ENCODE measurements at regions not wholly inside any gene's neighbourhood (a gene's known extent, or its start where the extent isn't known, plus 50 kb on each side); places are given as distances from the start of the nearest gene placed in this dataset.

DNA sequence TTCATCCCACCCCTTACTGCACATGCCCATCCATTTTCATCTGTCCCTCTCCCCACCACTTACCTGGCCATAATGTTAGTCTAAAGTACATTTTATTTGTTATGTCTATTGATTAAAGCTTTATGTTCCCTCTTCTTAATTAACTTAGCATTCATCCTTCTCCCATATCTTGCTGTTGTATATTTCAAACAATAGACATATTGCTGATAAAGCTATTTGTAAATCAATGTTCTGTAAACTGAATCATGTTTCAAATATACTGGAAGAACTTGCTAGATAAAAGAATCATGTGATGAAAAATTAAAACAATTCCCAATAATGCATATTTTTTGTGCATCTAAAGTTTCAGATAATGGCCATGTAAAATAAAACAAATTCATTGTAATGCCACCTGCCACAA is 249.2 kb downstream of the IGSF11 start:
- Histone ChIP-seq H2AFZ (ENCODE audit: low read depth) (no peak overlapping the region), H4K20me1 (ENCODE audit: insufficient read depth) (no peaks in the 10 kb centered on the region), H3K4me3 (ENCODE audit: low read depth in 2 of 2, low read length in 1 of 2) (no peak overlapping the region), H3K27me3 (ENCODE audit: insufficient read depth) (no peaks in the 10 kb centered on the region), H3K9me2 (no peaks in the 10 kb centered on the region), H3K9me3 (no peaks in the 10 kb centered on the region), H3K79me2 (ENCODE audit: insufficient read depth) (no peaks in the 10 kb centered on the region), H3K4me1 (ENCODE audit: control insufficient read depth in 1 of 2, insufficient read depth in 2 of 2, low read depth in 1 of 2, low read length in 1 of 2) (no peaks in the 10 kb centered on the region), H3K36me3 (replicated peaks in 1 of 2; ENCODE audit: control insufficient read depth in 1 of 2, insufficient read depth in 2 of 2, low read length in 1 of 2) (no peaks in the 10 kb centered on the region), H3K27ac (ENCODE audit: low read depth in 2 of 2, low read length in 1 of 2) (no peak overlapping the region), H3K9ac (no peak overlapping the region), H3K4me2 (no peak overlapping the region), H3F3A (replicated peaks; ENCODE audit: insufficient read depth) (no peaks in the 10 kb centered on the region)
- ChIA-PET POLR2A (no interaction called here), CTCF (no interaction called here)
- TF ChIP-seq FOXJ3 (CRISPR knock-in tag; IDR thresholded peaks at IDR 0.05) (no peak), MEF2A (IDR thresholded peaks at IDR 0.05; ENCODE audit: borderline replicate concordance, low read depth) (no peak), TAF1 (IDR thresholded peaks at IDR 0.05; ENCODE audit: borderline replicate concordance, low read depth, low read length) (no peak), JUND (IDR thresholded peaks at IDR 0.05) (no peak), EP300 (IDR thresholded peaks at IDR 0.05; ENCODE audit: borderline replicate concordance in 1 of 2, low read depth in 1 of 2, low read length in 1 of 2) (no peak)
- TF ChIP-seq, protein P1, sequence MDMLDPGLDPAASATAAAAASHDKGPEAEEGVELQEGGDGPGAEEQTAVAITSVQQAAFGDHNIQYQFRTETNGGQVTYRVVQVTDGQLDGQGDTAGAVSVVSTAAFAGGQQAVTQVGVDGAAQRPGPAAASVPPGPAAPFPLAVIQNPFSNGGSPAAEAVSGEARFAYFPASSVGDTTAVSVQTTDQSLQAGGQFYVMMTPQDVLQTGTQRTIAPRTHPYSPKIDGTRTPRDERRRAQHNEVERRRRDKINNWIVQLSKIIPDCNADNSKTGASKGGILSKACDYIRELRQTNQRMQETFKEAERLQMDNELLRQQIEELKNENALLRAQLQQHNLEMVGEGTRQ (IDR thresholded peaks at IDR 0.05; ENCODE audit: borderline replicate concordance, low read depth, low read length), result no peak
- TF ChIP-seq, protein P2, sequence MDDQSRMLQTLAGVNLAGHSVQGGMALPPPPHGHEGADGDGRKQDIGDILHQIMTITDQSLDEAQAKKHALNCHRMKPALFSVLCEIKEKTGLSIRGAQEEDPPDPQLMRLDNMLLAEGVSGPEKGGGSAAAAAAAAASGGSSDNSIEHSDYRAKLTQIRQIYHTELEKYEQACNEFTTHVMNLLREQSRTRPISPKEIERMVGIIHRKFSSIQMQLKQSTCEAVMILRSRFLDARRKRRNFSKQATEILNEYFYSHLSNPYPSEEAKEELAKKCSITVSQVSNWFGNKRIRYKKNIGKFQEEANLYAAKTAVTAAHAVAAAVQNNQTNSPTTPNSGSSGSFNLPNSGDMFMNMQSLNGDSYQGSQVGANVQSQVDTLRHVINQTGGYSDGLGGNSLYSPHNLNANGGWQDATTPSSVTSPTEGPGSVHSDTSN (IDR thresholded peaks at IDR 0.05), result no peak
- no peak for DNase-seq

DNA sequence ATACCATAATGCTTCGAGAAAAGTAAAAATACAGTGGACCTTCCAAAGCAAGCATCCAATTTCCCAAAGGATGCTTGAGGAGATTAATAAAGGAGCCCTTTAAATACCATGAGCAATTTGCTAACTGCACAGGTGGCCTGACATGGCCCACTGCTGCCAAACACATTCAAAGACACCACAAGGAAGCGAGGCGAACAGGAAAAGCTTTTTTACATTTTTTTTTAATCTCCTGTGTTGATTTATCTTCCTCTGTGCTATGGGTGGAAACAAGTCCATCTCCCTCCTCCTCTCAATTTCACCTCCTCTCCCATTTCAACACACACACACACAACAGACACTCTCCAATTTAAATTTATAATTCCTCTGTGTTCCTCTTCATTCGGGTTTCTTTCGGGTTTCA is 243.4 kb downstream of the IGSF11 start:
- H3F3A ChIP-seq (replicated peaks; ENCODE audit: insufficient read depth), result no peaks in the 10 kb centered on the region
- H3K4me3 ChIP-seq (ENCODE audit: low read depth in 2 of 2, low read length in 1 of 2), result no peak overlapping the region
- H3K9me3 ChIP-seq, result no peaks in the 10 kb centered on the region
- no peaks in the 10 kb centered on the region for H3K9me2 ChIP-seq
- no peaks in the 10 kb centered on the region for H3K4me1 ChIP-seq (ENCODE audit: control insufficient read depth in 1 of 2, insufficient read depth in 2 of 2, low read depth in 1 of 2, low read length in 1 of 2)
- no peak overlapping the region for H3K9ac ChIP-seq
- H4K20me1 ChIP-seq (ENCODE audit: insufficient read depth), result no peaks in the 10 kb centered on the region
- no peak for DNase-seq
- 37% methylated on average over 5 of the region's 5 CpGs for WGBS (ENCODE audit: low lambda C conversion rate)
- TF ChIP-seq TCF12 (IDR thresholded peaks at IDR 0.05), result no peak
- TF ChIP-seq RCOR1 (IDR thresholded peaks at IDR 0.05; ENCODE audit: low read length), result no peak
- TF ChIP-seq, protein P3, sequence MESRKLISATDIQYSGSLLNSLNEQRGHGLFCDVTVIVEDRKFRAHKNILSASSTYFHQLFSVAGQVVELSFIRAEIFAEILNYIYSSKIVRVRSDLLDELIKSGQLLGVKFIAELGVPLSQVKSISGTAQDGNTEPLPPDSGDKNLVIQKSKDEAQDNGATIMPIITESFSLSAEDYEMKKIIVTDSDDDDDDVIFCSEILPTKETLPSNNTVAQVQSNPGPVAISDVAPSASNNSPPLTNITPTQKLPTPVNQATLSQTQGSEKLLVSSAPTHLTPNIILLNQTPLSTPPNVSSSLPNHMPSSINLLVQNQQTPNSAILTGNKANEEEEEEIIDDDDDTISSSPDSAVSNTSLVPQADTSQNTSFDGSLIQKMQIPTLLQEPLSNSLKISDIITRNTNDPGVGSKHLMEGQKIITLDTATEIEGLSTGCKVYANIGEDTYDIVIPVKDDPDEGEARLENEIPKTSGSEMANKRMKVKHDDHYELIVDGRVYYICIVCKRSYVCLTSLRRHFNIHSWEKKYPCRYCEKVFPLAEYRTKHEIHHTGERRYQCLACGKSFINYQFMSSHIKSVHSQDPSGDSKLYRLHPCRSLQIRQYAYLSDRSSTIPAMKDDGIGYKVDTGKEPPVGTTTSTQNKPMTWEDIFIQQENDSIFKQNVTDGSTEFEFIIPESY (IDR thresholded peaks at IDR 0.05; ENCODE audit: borderline replicate concordance, low read depth), result no peak
- TF ChIP-seq YY1 (IDR thresholded peaks at IDR 0.05; ENCODE audit: low read depth), result no peak
- TF ChIP-seq TEAD4 (IDR thresholded peaks at IDR 0.05; ENCODE audit: borderline replicate concordance, insufficient read depth), result no peak
- TF ChIP-seq RAD21 (IDR thresholded peaks at IDR 0.05; ENCODE audit: low read length), result no peak
- TF ChIP-seq, protein P4, sequence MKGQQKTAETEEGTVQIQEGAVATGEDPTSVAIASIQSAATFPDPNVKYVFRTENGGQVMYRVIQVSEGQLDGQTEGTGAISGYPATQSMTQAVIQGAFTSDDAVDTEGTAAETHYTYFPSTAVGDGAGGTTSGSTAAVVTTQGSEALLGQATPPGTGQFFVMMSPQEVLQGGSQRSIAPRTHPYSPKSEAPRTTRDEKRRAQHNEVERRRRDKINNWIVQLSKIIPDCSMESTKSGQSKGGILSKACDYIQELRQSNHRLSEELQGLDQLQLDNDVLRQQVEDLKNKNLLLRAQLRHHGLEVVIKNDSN (IDR thresholded peaks at IDR 0.05; ENCODE audit: borderline replicate concordance, low read depth), result no peak
- TF ChIP-seq GATA2 (CRISPR knock-in tag; IDR thresholded peaks at IDR 0.05), result no peak
- no peak for TF ChIP-seq NFIC (IDR thresholded peaks at IDR 0.05; ENCODE audit: borderline replicate concordance)
- TF ChIP-seq, protein P5, sequence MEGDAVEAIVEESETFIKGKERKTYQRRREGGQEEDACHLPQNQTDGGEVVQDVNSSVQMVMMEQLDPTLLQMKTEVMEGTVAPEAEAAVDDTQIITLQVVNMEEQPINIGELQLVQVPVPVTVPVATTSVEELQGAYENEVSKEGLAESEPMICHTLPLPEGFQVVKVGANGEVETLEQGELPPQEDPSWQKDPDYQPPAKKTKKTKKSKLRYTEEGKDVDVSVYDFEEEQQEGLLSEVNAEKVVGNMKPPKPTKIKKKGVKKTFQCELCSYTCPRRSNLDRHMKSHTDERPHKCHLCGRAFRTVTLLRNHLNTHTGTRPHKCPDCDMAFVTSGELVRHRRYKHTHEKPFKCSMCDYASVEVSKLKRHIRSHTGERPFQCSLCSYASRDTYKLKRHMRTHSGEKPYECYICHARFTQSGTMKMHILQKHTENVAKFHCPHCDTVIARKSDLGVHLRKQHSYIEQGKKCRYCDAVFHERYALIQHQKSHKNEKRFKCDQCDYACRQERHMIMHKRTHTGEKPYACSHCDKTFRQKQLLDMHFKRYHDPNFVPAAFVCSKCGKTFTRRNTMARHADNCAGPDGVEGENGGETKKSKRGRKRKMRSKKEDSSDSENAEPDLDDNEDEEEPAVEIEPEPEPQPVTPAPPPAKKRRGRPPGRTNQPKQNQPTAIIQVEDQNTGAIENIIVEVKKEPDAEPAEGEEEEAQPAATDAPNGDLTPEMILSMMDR (IDR thresholded peaks at IDR 0.05), result no peak
- no peak for TF ChIP-seq SMC3 (IDR thresholded peaks at IDR 0.05; ENCODE audit: low read depth, low read length)
- TF ChIP-seq FOXM1 (IDR thresholded peaks at IDR 0.05; ENCODE audit: low read depth), result no peak
- H3K4me2 ChIP-seq, result no peak overlapping the region
- CTCF ChIA-PET, result no interaction called here
- POLR2A ChIA-PET, result no interaction called here
- no peaks in the 10 kb centered on the region for H3K27me3 ChIP-seq (ENCODE audit: insufficient read depth)
- H3K79me2 ChIP-seq (ENCODE audit: insufficient read depth), result no peaks in the 10 kb centered on the region
- H3K36me3 ChIP-seq (replicated peaks in 1 of 2; ENCODE audit: control insufficient read depth in 1 of 2, insufficient read depth in 2 of 2, low read length in 1 of 2), result no peaks in the 10 kb centered on the region
- no peak overlapping the region for H2AFZ ChIP-seq (ENCODE audit: low read depth)
- no peak overlapping the region for H3K27ac ChIP-seq (ENCODE audit: low read depth in 2 of 2, low read length in 1 of 2)
